HG02852 (cell line): ENCODE measurements at regions not wholly inside any gene's neighbourhood (a gene's known extent, or its start where the extent isn't known, plus 50 kb on each side); places are given as distances from the start of the nearest gene placed in this dataset.
A peak's percentile ranks its signal among the peaks of the same experiment; 100 is the strongest.
"Not testable (repeated sequence)": the region's sequence is repeated elsewhere in the genome, so short reads cannot be mapped to it uniquely, and the experiment has no call there.

Experiments
- ATAC-seq: cut with Tn5 transposase; IDR thresholded peaks from one replicate; pipeline ENCODE4 v1.9.1; 2021; ENCODE audit warnings: mild to moderate bottlenecking, moderate library complexity; ENCODE audit not compliant: unreplicated experiment

GRCh38 chr5:155113888-155114287, 100.3 kb downstream of the KIF4B start:
- ATAC-seq = no peak

GRCh38 chr5:155114655-155115054, 101.1 kb downstream of the KIF4B start:
- no peak for ATAC-seq

- ATAC-seq = no peak
Observed at GRCh38 chr5:155116456-155117251, 103.1 kb downstream of the KIF4B start.

- no peak for ATAC-seq
Observed at GRCh38 chr5:155125551-155126095, 112.1 kb downstream of the KIF4B start.

- no peak for ATAC-seq
Observed at GRCh38 chr5:155126573-155126972, 113.0 kb downstream of the KIF4B start.

- no peak for ATAC-seq
Observed at GRCh38 chr5:155127552-155127951, 114.0 kb downstream of the KIF4B start.

- no peak for ATAC-seq
Observed at GRCh38 chr5:155128786-155129512, 115.4 kb downstream of the KIF4B start.

GRCh38 chr5:155129513-155129880, 115.9 kb downstream of the KIF4B start:
- ATAC-seq = no peak

GRCh38 chr5:155134130-155134529, 120.6 kb downstream of the KIF4B start:
- ATAC-seq = no peak

GRCh38 chr5:155136216-155136850, 122.8 kb downstream of the KIF4B start:
- ATAC-seq = no peak

GRCh38 chr5:155137683-155138082, 124.1 kb downstream of the KIF4B start:
- no peak for ATAC-seq

- ATAC-seq = no peak
Observed at GRCh38 chr5:155140646-155141045, 127.1 kb downstream of the KIF4B start.

GRCh38 chr5:155144956-155145355, 131.4 kb downstream of the KIF4B start:
- ATAC-seq = no peak

- ATAC-seq = no peak
Observed at GRCh38 chr5:155147222-155147621, 133.7 kb downstream of the KIF4B start.

GRCh38 chr5:155148694-155149093, 135.1 kb downstream of the KIF4B start:
- no peak for ATAC-seq

GRCh38 chr5:155150012-155150411, 136.5 kb downstream of the KIF4B start:
- ATAC-seq = no peak

GRCh38 chr5:155154973-155155372, 141.4 kb downstream of the KIF4B start:
- no peak for ATAC-seq

- not testable (repeated sequence) for ATAC-seq
Observed at GRCh38 chr5:155163084-155163483, 149.5 kb downstream of the KIF4B start.

- no peak for ATAC-seq
Observed at GRCh38 chr5:155167736-155168135, 154.2 kb downstream of the KIF4B start.

GRCh38 chr5:155181542-155181941, 168.0 kb downstream of the KIF4B start:
- ATAC-seq = no peak

- no peak for ATAC-seq
Observed at GRCh38 chr5:155189476-155189875, 175.9 kb downstream of the KIF4B start.

GRCh38 chr5:155189981-155190380, 176.4 kb downstream of the KIF4B start:
- ATAC-seq = peak; percentile 57
